GM18502 (cell line): ENCODE measurements at regions not wholly inside any gene's neighbourhood (a gene's known extent, or its start where the extent isn't known, plus 50 kb on each side); places are given as distances from the start of the nearest gene placed in this dataset.

Experiments
- ATAC-seq: cut with Tn5 transposase; IDR thresholded peaks from one replicate; pipeline ENCODE4 v1.9.1; 2021; ENCODE audit warnings: mild to moderate bottlenecking; ENCODE audit not compliant: unreplicated experiment, poor library complexity

DNA sequence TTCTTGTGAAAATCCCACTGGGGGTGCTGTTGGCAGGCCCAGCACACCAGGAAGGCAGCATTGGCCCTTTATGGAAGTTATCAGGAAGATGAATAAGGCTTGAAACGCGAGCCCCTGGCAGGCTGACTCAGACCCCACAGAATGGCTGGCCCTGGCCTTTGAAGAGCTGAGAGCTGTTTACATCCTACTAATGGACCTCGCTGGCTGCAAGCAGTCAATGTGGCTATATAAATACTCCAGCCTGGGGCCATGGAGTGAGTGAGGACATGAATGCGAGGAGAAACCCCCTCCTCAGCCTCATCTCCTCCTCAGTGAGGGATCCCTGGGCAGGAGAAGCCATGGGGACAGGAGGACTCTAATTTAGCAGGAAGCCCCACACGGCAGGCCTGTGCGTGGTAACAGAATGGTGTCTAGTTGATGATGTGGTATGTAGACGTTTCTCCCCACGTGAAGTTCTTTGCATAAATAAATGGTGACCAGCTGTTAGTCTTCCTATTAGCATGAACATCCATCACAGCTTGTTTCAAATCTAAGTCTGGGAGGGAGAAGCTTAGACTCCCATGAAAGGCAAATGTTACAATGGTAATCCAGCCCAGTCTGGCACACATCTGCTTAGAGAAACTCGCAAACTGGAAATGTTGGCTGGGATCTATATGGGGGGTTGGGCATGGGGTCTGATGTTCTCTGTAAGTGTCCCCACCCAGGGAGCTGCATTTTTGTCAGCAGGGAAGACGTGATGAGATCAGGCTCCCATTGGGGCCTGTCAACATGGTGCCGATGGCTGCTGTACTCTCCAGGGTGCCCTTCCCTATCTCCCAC is 175.1 kb upstream of the PITX1 start:
- no peak for ATAC-seq

DNA sequence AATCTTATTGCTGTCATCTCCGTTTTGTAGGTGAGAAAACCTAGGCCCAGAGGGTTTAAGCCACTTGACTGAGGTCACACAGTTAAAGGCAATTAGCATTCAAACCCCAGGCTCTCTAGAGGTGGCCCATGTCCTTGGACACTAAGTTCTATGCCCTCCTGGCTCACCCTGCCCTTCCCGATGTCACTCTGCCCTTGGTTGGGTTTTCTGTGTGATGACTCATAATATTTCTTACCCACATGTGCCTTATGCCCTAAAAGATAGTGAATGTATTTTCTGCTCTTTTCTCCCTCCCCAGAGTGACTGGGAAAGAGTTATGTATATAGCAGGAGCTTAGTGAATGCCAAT is 174.5 kb upstream of the PITX1 start:
- no peak for ATAC-seq

DNA sequence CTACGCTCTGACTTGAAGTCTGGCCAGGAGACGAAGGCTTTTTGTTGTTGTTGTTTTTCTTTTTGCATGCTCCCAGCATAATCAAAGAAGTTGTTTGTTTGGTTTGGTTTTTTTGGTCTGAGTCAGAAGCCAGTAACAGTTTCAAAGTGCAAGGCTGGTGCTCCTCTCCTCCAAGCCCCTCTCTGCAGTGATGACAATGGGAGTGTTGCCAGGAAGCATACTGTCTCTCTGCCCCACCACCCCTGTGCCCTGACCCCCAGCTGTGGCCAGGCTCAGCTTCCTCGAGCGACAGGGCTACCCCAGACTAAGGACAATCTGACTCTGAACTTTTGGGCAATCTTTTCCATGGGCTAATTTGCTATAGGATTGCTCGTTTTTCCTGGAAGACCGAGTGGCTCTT is 173.8 kb upstream of the PITX1 start:
- ATAC-seq = no peak

DNA sequence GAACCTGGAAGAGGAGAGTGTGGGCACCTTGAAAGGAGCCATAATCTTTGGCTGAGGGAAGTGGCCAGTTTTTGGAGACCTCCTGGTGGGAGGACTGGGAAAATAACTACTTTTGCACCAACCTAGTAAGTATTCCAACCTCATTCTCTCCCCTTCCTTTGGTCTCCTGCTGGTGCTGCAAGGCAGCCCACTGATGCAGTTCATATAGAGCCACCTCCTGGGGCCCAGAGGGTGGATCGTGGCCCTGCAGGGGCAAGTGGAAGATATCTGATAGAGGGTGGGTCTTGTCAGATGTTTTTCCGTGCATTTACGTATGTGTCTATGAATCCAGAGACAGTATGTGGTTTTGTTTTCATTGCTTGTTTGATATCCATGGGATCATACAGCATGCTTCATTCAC is 172.8 kb upstream of the PITX1 start:
- ATAC-seq = no peak

DNA sequence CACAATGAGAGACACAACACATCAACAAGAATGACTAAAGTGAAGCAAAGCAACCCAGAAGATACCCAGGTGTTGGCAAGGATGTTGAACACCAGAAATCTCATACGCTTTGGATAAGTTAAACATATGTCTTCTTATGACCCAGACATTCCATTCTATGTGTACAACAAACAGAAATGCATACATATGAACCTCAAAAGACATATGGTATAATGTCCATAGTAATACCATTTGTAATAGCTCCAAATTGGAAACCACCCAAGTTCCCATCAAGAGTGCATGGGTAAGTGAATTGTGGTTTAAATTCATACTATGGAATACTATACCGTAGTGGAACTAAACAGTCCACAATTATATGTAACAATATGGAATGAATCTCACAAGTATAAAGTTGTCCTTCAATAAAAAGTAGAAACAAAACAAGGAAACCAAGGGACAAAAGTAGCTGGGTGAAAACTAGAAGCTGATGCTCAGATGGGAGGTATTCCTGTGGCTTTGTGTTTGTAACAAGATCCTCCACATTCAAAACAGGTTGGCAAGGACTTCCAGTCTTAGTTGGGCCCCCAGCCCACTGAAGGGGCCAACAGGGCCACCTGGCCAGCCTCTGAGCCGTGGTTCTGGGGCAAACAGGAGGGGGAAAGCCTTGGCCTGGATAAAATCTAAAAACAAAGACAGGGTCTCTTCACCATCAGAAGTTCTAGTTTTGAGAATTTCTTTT is 171.8 kb upstream of the PITX1 start:
- ATAC-seq = no peak

DNA sequence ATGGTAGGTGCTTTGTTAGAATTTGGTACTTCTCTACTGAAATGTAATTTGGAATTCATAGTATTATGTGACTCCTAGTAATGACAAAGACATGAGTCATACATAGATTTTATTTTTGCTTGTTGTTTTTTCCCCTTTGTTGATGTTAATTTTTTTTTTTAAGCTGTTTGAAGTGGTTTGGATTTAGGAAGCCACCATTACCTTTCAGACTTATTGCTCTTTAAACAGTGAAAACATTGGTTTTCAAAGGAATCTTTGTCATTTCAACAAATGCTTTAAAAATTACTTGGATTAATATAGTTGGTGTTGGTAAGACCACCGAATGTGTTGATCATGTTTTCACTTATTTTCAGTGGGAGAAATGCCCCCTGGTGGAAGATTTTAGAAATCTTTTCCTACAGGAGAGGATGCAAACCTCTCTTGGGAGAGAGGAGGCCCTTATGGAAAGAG is 170.1 kb upstream of the PITX1 start:
- ATAC-seq = no peak

DNA sequence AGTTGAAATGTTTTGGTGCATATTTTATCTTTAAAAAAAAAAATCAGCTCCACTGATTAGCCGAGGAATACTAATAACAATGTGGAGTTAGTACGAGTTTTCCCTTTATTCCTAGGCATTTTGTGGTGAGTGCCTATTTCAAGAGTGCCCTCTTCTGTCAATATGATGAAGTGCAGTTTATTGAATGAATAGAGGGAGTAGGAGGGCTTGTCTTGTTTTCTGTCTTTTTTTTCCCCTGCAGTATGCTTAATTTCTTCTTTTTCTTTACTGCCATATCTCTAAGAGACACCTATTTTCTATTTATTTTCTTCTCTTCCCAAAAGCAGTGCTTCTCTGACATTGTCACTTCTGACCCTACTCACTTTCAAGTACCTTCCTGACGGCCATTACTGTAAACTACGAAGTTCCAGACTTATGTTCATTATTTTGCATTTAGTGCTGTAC is 169.6 kb upstream of the PITX1 start:
- ATAC-seq = no peak

DNA sequence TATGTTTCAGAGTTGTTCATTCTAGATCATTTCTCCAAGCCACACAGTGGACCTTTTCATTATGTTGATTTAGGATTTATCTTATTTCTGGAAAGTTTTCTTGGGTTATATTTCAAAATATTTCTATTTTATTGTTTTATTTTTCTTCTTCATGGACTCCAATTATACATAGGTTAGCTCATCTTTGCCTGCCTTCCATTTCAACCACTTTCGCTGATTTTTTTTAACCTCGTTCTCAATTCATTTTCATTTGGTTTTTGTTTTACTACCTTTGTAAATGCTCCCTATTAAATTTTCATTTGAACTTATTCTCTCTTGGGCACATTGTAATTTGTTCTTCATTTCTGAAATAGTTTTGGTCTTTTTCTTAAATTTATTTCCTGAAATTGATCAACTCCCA is 169.0 kb upstream of the PITX1 start:
- no peak for ATAC-seq

DNA sequence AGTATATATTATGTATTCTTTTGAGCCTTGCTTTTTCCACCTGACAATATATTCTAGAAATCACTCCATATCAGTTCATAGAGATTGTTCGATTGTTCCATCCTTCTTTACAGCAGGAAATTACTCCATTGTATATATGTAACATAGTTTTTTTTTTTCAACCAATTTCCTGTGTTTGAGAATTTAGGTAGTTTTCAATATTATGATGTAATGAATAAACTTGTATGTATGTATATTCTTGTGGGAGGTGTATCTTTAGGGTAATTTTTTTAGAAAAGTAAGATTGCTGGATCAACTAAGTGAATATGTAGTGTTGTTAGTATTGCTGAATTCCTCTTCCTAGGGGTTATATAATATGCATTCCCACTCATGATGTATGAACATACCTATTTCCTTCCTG is 165.9 kb upstream of the PITX1 start:
- no peak for ATAC-seq

DNA sequence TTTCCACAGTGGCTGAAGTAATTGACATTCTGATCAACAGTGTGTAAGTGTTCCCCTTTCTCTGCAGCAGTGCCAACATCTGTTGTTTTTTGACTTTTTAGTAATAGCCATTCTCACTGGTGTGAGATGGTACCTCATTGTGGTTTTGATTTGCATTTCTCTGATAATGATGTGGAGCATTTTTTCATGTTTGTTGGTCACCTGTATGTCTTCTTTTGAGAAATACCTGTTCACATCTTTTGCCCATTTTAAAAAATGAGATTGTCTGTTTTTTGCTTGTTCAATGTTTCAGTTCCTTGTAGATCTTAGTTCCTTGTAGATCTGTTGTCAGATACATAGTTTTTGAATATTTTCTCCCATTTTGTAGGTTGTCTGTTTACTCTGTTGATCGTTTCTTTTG is 162.5 kb upstream of the PITX1 start:
- ATAC-seq = no peak

DNA sequence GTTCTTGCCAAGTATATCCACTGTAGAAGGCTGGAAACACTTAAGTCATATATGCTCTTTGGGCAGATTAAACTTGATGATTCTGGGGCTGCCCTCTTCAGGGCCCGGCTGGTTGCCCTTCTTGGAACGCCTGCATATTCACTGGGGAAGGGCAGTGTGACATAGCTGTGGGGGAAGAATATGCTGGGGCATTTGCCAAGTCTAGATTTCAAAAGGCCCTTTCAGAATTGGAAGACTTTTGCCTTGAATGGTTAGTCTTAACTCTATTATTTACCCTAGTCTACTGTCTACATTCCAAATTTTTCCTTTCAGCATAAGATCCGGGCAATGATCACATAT is 161.2 kb upstream of the PITX1 start:
- ATAC-seq = no peak

DNA sequence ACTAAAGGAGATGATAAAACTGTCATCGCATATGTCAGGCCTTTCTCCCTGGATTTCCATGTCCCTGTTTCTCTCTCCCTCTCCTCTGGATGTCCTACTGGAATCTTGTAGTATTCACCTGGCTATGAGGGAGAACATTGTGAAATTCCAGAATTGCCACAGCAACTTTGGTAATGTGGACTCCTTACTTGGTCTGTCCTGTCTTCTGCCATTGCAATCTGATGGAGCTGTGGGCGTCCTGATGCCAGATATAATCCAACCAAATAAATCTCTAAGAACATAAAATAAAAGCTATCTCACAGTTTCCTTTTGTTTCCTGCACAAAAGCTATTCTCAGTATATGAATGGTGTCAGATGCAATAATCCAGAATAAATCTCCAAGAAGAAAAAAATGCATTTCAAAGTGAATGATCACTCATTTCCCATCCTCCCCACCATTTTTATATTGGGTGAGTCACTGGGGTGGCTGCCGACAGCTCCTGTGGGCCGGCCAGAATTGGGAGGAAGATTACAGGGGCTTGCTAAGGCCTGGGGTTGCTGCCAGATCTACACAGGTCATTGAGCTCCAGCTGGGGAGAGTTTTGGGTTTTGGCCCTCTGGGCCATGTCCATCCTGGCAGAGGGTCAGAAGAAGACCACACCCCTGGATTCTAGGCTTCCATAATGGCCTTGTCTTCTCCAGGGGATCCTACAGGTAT is 160.7 kb upstream of the PITX1 start:
- no peak for ATAC-seq

DNA sequence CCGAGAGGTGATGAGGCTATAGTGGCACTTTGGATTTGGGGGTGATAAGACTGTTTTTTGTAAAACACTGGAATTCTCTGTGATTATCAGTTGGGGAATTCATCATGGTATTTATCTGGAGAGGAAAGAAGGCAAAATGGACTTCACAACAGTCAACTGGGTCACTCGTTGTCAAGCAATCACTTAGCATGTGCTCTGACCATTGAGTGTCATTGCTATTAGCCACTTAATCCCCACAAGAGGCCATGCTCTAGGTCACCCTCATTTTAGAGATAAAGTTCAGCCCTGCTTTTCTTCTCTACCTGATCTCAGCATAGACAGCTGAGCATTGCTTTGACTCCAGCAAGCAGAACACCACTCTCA is 160.1 kb upstream of the PITX1 start:
- no peak for ATAC-seq

DNA sequence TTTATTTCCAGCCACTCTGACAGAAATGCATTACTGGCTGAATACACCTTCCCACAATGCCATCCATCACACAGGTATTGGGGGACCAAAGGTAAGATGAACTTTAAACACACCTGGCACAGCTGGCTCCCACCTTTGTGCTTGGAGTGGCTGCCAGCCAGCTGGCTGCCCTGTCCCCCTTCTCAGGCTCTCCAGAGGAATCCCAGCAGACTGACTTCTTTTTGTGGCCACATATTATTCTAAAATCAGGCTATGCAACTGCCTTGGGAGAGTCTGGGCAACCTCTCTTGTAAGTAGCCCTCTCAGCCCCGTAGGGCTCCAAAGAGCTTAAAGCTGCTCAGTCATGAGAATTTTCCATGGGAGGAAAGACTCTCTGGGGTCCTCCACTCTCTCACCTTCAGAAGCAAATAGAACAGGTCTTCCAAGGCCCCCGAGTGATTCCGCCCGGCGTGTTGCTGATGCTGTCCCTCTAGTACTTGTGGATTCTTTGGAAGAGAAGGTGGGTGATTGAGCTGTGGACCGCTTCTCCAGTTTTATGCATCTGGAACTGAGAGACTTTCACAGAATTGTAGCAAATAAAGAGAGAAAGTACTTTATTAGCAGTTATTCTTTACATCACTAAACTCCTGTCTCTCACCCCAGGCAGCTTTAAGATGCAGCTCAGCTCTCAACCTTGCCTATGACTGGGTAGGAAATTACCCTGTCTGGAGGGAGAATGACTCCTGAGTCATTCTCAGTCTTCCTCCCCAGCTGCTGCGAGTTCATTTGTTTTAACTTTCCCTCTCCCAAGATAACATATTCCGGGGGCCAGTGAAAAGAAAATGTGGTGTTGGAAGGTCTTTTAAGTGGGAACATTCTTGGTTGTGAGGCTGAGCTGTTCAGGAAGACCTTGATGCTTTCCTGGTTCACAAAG is 159.4 kb upstream of the PITX1 start:
- ATAC-seq = no peak

DNA sequence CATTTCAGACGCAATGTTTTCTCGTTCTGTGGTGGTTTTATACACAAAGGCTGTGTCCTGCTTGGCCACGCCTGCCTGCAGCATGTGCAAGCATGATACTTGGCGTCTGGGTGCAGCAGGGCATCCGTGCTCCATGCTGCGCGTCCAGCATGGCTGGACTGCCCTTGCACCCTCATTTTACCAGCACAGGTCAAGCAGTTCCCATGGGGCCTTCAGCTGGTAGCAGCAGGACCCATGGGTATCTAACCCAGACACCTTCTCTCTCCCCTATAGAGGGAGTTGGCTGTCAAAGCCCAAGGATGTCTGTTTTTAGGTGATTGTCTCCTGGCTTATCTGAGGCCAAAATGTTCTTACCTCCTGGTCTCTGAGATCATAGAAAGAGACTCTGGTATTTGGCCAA is 158.3 kb upstream of the PITX1 start:
- ATAC-seq = no peak

DNA sequence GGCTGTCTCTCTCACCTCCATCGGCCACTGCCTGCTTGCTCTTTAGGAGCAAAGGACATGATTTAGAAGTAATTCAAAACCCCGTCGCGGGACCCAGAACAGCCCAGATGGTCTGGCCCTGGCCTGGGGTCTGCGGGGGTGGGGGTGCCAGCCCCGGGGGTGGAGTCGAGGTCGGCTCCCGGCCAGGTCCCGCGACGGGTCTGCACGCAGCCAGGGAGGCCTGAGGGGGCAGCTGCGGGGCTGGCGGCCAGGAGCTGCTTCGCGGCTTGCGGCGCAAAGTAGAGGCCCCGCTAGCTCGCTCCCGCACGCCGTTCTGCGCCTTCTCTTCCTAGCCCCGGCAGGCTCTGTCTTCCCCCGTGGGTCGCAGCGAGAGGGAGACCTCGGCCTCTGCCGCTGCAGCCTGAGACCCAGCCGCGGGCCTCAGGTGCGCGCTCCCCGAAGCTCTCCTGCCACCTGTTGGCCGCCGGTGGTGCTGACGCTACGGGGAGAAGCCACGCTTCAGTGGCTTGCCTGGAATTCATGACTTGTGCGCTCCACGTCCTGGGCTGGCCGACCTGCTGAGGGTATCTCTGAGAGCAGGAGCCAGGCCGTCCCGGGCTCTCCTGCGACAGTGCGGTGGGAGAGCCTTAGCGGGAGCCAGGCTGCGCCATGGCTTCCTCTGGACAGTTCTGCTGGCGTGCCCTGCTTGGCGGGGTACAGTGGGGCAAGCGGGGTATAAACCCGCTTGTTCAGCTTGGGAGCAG is 157.2 kb upstream of the PITX1 start:
- ATAC-seq = peak; percentile 97

DNA sequence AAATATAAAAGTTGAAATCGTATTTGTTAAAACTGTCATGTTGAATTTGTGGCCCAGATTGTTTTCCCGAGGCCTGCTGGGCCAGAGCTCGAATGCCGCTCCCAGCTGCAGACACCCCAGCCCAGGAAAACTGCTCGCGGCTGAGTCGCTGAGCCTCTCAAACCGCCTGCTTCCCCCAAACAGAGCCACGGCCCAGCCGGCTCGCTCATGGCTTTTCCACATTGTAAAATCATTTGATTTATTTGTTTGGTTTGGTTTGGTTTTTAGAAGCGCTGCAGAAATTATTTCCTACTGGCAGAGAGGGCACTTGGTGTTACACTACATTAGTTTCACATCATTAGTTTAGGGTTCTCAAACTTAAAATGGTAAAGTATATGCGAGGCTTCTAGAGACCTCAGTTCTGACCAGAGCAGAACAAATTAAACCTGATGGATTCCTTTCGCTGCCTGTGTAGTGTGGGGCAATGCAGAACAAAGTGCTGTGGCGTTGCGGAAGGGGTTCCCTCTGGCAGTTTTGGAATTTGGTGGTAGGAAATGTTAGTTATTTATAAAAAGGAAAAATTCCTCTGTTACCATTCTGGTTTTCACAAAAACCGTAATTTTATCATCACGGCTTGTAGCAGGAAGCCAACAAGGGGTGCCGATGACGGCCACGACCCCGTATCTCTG is 156.5 kb upstream of the PITX1 start:
- ATAC-seq = no peak

DNA sequence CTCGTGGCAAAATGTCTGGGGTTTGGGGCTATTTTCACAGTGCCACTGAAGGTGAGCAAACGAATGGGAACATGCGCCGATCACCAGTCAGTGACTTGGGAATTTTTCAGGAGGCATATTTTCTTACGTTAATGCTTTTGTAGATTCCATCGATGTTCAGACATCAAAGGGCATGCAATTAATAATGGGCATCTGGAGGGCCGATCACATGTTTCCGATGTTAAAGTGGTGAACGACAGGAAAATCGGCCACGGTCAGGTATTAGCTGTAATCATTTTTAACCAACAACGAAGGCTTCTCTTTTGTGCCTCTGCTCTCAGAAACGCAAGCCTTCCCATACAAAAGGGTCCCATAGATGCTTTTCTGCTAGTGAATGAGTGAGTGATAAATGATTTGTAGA is 155.0 kb upstream of the PITX1 start:
- ATAC-seq = no peak

DNA sequence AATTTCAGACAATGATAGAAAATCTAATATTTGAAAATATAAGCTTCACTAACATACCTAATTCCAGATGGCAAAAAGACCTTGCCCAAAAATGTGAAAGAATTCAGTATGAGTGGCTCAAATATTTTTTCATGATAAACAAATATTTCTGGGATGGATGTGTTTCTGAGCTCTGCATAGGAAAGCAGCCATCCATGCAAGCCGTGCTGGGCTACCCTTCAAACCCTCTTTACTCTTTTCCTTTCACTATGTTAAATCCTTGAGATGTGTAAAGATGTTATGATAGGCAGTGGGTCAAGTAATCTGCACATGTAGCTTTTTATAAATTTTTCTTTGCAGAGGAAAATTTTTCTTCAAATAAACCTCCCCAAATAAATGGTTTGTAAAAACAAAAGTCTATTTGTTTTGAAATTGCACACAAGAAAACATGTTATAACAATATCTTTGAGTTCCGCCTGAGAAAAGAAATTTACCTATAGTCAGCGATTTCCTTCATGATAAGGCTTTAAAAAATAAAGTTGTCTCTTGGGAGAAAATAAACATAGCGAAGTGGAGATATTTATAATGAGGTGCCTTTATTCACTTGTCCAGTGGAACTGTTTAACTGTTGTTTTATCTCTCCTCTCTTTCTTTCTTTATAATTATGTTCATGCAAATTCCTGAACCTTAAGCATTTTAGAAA is 154.3 kb upstream of the PITX1 start:
- ATAC-seq = no peak
